Midbrain (tissue), 1 donor: ENCODE measurements at regions not wholly inside any gene's neighbourhood (a gene's known extent, or its start where the extent isn't known, plus 50 kb on each side); places are given as distances from the start of the nearest gene placed in this dataset.

ENCODE experiments used
- DNase-seq: peaks from one replicate; lab custom pipeline; 2025; lab: John Stamatoyannopoulos, UW

DNA sequence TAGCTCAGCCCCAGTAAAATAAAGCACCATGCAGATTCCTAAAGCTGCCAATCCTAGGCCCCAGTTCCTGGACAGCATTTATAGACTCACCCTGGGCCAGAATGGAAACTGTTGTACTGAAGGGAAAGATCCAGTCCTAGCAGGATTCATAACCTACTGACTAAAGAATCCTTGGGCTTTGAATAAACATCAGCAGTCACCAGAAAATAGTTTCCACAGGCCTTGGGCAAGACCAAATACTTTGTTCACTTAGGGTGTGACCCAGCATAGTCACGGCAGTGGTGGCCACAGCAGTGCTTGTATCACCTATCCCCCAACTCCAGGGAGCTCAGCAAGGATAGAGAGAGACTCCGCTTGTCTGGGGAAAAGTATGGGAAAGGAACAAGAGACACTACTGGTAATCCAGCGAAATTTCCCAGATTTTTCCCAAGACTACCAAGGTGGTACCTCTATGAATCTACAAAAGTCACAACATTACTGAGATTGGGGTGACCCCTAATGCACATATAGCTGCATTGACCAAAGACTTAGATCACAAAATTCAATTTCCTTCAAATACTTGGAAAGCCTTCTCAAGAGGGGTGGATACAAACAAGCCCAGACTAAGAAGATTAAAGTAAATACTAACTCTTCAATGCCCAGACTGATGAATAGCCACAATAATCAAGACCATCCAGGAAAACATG is 748.1 kb upstream of the LRATD1 start:
- DNase-seq = no peak

DNA sequence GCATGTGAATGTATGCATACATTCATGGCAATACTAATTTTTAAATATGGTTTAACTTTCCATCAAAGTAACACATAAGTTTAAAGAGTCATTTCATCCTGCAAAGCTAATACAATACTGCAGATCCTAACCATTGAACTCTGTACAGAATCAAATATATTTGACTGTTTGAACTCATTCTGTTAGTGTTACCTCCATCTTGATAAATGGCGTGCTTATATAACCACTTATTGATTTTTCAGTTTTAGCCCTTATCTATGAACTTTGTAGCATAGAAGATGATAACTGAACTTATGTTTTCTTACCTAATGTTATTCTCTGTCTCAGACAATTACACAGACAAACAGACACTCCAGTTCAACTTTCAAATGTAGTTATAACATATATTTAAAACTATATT is 731.0 kb upstream of the LRATD1 start:
- no peak for DNase-seq

- DNase-seq = no peak
Measured at GRCh38 chr2:13905831-13906230, 726.7 kb upstream of the LRATD1 start.

DNA sequence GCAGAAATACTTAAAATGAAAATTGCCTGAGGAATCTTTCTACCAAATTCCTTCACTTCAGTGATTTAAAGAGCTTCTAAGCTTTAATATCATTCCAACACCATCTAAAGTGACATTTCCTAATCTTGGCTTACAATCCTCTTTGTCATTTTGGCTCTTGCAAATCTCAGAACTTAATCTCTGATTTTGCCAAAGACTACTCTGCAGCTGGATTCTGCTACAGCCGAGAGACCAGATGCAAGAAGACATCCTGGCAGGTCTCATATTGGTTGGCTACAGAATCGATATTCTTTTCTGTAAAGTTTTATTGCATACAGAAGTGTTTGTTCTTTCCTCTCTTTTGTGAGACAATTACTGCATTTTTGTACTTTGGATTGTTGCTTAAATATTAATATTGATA is 716.5 kb upstream of the LRATD1 start:
- no peak for DNase-seq

- no peak for DNase-seq
Measured at GRCh38 chr2:13917958-13918357, 714.6 kb upstream of the LRATD1 start.

DNA sequence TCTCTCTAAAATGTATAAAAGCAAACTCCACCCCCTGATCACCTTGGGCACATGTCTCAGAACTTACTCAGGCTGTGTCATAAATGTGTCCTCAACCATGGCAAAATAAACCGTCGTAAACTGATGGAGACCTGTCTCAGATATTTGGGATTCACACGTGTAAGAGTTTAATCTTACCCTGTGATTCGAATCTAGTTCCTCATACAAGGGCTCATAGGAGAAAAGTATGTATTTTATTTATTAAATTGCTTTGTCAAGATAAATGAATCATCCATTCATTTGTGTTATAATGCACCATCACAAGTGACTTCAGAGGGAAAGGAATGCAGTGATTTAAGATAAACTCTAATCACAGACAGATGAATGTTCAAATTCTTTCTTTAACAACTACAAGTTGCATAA is 712.5 kb upstream of the LRATD1 start:
- no peak for DNase-seq

- DNase-seq = no peak
Measured at GRCh38 chr2:13921245-13921644, 711.3 kb upstream of the LRATD1 start.

DNA sequence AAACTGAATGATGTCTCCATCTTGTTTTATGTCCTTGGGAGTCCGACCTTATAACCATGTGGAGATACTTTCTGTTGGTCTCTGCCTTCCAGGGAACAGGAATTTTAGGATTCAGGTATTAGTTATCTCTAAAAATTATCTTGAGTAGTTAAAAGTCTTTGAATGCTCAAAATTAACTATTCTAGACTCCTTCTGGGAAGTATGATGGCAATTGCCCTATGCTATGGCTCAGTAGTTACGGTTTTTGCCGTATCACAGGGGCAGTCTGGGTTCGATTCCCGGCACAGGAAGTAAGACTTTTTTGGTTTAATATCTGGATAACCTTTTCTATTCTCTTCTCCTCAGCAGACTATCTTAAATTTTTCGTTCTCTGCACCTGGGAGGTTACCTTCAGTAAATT is 708.7 kb upstream of the LRATD1 start:
- no peak for DNase-seq

- DNase-seq = no peak
Measured at GRCh38 chr2:13942111-13942510, 690.4 kb upstream of the LRATD1 start.

DNA sequence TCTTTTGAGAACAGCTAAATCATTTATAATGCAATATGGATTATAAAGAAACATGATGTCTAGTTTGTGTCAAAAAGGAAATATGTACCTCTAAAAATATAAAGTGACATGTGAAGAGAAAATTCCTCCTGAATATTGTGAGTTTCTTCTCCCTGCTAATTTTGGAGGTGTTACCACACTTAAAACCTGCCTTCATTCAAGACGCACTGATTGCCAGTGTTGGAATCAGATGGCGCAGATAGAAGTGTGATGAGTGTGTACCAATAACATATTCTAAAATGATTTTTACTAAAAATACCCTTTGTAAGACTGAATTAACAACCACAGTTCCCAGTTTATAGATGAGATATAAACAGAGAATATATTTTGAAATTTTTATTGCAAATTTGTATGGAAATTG is 681.8 kb upstream of the LRATD1 start:
- no peak for DNase-seq

GRCh38 chr2:13968811-13969210 is 663.7 kb upstream of the LRATD1 start:
- DNase-seq = no peak

GRCh38 chr2:13986119-13986720 is 646.3 kb upstream of the LRATD1 start:
- DNase-seq = no peak

DNA sequence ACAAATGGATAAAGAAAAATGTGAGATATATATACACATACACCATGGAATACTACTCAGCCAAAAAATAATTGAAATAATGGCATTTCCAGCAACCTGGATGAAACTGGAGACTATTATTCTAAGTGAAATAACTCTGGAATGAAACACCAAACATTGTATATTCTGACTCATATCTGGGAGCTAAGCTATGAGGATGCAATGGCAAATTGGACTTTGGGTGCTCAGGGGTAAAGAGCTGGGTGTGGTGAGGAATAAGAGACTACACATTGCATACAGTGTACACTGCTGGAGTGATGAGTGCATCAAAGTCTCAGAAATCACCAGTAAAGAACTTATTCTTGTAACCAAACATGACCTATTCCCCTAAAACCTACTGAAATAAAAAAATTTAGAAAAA is 636.0 kb upstream of the LRATD1 start:
- no peak for DNase-seq

GRCh38 chr2:14011190-14011589 is 621.3 kb upstream of the LRATD1 start:
- DNase-seq = no peak

DNA sequence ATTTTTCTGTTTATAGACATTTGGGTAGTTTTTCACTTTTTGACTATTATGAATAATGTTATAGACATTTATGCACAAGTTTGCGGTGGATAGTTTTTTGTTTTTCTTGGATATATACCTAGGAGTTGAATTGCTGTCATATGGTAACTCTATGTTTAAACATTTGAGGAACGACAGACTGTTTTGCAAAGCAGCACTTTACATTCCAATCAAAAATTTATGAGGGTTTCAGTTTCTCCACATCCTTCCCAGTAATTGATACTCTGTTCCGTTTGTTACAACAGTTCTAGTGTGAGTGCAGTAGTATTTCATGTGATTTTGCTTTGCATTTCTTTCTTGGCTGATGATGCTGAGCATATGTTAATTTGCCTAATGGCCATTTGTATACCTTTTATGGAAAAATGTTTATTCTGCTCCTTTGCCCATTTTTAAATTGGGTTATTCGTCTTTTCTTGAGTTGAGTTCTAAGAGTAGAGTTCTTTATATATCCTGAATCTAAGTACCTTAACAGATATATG is 617.3 kb upstream of the LRATD1 start:
- DNase-seq = no peak

DNA sequence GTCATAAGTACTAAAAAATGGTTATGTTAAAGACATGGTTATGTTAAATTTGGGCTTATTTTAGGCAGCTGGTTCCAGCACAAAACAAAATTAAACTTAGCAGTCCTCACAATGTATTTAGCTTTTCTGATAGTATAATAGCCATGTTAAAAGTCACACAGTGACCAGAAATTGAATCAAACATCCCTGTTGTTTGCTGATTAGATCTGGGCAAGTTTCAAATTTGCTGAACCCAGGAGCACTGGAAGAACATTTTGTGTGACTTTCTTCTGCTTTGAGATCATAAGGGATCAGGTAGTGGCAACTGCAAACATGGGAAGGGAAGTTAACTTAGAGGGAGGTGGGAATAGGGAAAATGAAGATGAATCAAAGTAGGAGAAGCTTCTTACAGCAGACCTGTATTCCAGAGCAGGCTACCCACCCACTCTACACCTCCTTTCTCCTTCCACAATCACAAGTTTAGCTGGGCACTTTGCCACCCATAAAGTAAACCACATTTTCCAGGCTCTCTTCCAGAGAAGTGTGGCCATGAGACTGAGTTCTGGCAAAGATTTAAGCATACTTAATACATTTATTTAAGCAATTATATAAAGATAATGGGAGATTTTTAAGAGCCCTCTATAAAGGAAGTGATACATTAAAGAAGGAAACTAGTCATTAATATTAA is 616.1 kb upstream of the LRATD1 start:
- DNase-seq = no peak

- DNase-seq = no peak
Measured at GRCh38 chr2:14018620-14019019, 613.9 kb upstream of the LRATD1 start.

- DNase-seq = no peak
Measured at GRCh38 chr2:14023558-14023957, 609.0 kb upstream of the LRATD1 start.

DNA sequence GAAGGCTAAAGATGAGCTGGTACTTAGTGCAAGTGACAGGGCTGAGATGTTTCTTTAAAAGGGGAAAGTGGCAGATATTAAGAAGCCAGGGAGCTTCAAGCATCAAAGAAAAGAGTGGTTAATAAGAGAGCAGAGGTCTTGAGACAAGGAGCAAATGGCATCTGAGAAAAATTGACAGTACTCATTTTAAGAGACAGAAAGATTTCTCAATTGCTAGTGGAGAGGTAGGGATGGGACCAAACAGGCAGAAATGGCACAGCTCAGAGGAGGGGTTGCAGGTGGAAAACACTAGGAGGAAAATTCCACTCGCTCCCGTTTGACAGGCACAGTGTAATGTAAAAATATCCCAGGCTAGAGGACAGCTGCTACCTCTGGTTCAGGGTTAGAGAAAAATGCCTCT is 593.4 kb upstream of the LRATD1 start:
- no peak for DNase-seq

- DNase-seq = no peak
Measured at GRCh38 chr2:14047491-14047890, 585.0 kb upstream of the LRATD1 start.

GRCh38 chr2:14051401-14051800 is 581.1 kb upstream of the LRATD1 start:
- no peak for DNase-seq

DNA sequence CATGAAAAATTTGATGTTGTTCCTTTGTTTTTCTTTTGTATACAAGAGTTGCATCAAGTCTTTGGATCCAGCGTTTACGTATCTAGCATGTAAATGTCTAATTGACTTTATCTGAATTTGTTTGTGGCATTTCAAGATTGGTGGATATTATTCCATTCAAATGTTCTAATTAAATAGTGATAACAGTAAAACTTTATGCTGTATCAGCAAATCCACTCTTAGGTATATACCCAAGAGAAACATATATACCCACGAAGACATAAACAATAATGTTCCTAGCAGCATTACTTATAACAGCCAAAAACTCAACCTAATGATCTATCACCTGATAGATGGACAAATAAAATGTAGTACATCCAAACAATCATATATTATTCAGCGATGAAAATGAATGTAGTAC is 579.4 kb upstream of the LRATD1 start:
- no peak for DNase-seq

DNA sequence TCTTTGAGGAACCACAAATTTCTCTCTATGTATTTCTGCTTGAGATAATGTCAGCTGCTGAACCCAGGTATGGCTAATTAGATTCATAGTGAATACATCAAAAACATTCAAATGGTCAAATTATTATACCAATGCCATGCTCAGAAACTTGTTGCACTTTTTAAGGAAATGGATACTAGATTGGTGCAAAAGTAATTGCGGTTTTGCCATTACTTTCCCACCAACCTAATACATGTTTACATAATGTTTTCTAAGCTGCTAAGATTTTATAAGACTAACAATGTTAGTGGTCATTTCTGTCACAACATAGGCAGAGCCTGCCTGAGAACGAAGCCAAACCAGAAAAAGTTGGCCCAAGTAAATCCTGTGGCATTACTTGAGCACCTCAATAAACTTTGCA is 568.2 kb upstream of the LRATD1 start:
- DNase-seq = no peak
